ENCODE measurements at regions not wholly inside any gene's neighbourhood (a gene's known extent, or its start where the extent isn't known, plus 50 kb on each side); places are given as distances from the start of the nearest gene placed in this dataset.

- Histone ChIP-seq H3K27ac (no peak overlapping the region), H3K36me3 (no peaks in the 10 kb centered on the region), H3K27me3 (no peaks in the 10 kb centered on the region), H3K4me3 (no peak overlapping the region), H3K4me1 (peaks cover 0 to 6% (median 0%) of the 10 kb centered on the region in 4 donors), H3K9me3 (peaks cover 0 to 4% (median 0%) of the 10 kb centered on the region in 4 donors)
- DNase-seq, result no peak
- 82 to 97% (median 89%) methylated on average over 3 to 4 of the region's 4 CpGs for WGBS, 5 donors
- intact Hi-C loops (cut with DNase I; ENCODE audit: low total_unique reads), result no loop called here
- TF ChIP-seq POLR2A (IDR thresholded peaks at IDR 0.05) (no peak), CTCF (IDR thresholded peaks at IDR 0.05) (no peak), EP300 (IDR thresholded peaks at IDR 0.05) (no peak), POLR2AphosphoS5 (IDR thresholded peaks at IDR 0.05) (no peak)
These were observed 56.0 kb upstream of the ZFP64 start for GRCh38 chr20:52247548-52247947.

- DNase-seq, result no peak
- intact Hi-C loops (cut with DNase I; ENCODE audit: low total_unique reads), result no loop called here
- WGBS, 5 donors, result 88 to 94% (median 90%) methylated on average over 2 of the region's 2 CpGs
- no peak overlapping the region for H3K27ac ChIP-seq
- TF ChIP-seq POLR2AphosphoS5 (IDR thresholded peaks at IDR 0.05), result no peak
- TF ChIP-seq POLR2A (IDR thresholded peaks at IDR 0.05), result no peak
- no peak for TF ChIP-seq EP300 (IDR thresholded peaks at IDR 0.05)
- TF ChIP-seq CTCF (IDR thresholded peaks at IDR 0.05), result no peak
- H3K27me3 ChIP-seq, result peaks cover 0 to 4% (median 0%) of the 10 kb centered on the region in 3 donors
- no peak overlapping the region for H3K4me3 ChIP-seq
- peaks cover 0 to 4% (median 0%) of the 10 kb centered on the region in 4 donors for H3K9me3 ChIP-seq
- H3K36me3 ChIP-seq, result no peaks in the 10 kb centered on the region
- peaks cover 0 to 6% (median 0%) of the 10 kb centered on the region in 4 donors for H3K4me1 ChIP-seq
These were observed 54.8 kb upstream of the ZFP64 start for GRCh38 chr20:52246366-52246765.

- peaks cover 0 to 4% (median 0%) of the 10 kb centered on the region in 3 donors for H3K27me3 ChIP-seq
- H3K27ac ChIP-seq, result no peak overlapping the region
- H3K4me3 ChIP-seq, result no peak overlapping the region
- TF ChIP-seq CTCF (IDR thresholded peaks at IDR 0.05), result no peak
- no peak for TF ChIP-seq EP300 (IDR thresholded peaks at IDR 0.05)
- no peak for TF ChIP-seq POLR2A (IDR thresholded peaks at IDR 0.05)
- TF ChIP-seq POLR2AphosphoS5 (IDR thresholded peaks at IDR 0.05), result no peak
- H3K36me3 ChIP-seq, result no peaks in the 10 kb centered on the region
- intact Hi-C loops (cut with DNase I; ENCODE audit: low total_unique reads), result no loop called here
- H3K9me3 ChIP-seq, result peaks cover 0 to 4% (median 2%) of the 10 kb centered on the region in 4 donors
- WGBS, 5 donors, result 82 to 91% (median 83%) methylated on average over 4 of the region's 4 CpGs
- DNase-seq, result no peak
- H3K4me1 ChIP-seq, result peaks cover 0 to 6% (median 0%) of the 10 kb centered on the region in 4 donors
These were observed 53.1 kb upstream of the ZFP64 start for GRCh38 chr20:52244702-52245101.

GRCh38 chr20:52242237-52243230 is 51.0 kb upstream of the ZFP64 start:
- TF ChIP-seq CTCF (IDR thresholded peaks at IDR 0.05), result peak in 5 of 7 experiments; percentile 9 to 86 (median 39)
- TF ChIP-seq POLR2A (IDR thresholded peaks at IDR 0.05), result no peak
- TF ChIP-seq EP300 (IDR thresholded peaks at IDR 0.05), result no peak
- TF ChIP-seq POLR2AphosphoS5 (IDR thresholded peaks at IDR 0.05), result no peak
- DNase-seq, result peak in 1 of 2 donors; percentile 24
- Histone ChIP-seq H3K36me3 (no peaks in the 10 kb centered on the region), H3K4me3 (no peak overlapping the region), H3K27ac (no peak overlapping the region), H3K4me1 (peaks cover 0 to 6% (median 0%) of the 10 kb centered on the region in 4 donors), H3K9me3 (peaks cover 0 to 3% (median under 1%) of the 10 kb centered on the region in 4 donors), H3K27me3 (peaks cover 0 to 4% (median 0%) of the 10 kb centered on the region in 3 donors)
- intact Hi-C loops (cut with DNase I; ENCODE audit: low total_unique reads), result no loop called here
- 46 to 54% (median 51%) methylated on average over 7 of the region's 7 CpGs for WGBS, 5 donors

Small RNA genes lying in the stretch of these regions (small RNA-seq; reads per million reads assigned to genes)
- gene RF02271, result 0 reads per million in 4 donors
- 0 reads per million in 4 donors for gene RPL36P1
